ENCODE measurements at regions not wholly inside any gene's neighbourhood (a gene's known extent, or its start where the extent isn't known, plus 50 kb on each side); places are given as distances from the start of the nearest gene placed in this dataset.

DNA sequence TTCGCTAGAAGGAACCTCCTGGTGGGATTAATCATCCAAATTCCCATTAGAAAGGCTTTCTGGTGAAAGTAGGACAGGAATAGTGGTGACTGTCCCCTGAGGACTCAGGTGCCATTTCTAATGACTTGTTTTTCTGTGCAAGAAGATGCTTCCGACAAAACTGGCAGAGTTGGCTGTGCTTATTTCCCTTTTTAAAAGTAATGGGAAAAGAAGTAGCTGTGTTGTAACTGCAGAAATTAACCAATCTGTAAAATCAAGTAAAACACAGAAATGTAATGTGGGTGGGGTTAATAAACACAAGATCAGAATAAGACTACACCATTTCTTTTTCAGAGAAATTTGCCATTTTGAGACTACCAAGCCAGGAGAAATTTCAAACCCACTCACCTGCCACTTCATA, 55.0 kb upstream of the FAM9B start (continued):
- TF ChIP-seq RXRA (IDR thresholded peaks at IDR 0.05; ENCODE audit: insufficient read depth, low read depth, low read length): no peak

DNA sequence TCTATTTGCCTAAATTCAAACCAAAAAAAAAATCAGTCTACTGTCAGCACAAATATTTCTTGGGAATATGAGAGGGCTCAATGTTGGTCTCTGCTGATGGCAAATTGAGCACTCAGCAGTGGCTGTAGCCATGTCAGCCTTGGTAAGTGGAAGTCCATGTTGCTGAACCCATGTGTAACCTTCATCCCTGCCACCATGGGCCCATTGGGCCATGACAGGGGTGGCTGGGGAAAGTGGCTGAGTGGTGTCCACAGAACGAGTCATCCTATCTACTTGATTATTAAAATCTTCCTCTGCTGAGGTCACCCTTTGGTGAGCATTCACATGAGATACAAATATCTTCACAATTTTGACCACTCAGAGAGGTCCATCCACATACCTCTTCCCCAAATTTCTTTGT, 56.8 kb upstream of the FAM9B start:
- Histone ChIP-seq H3K4me2 (ENCODE audit: insufficient read depth in 1 of 2, low read depth in 2 of 2, low read length in 2 of 2) (no peak overlapping the region), H2AK5ac (ENCODE audit: low read depth, low read length) (no peak overlapping the region), H2AFZ (ENCODE audit: low read length) (no peak overlapping the region), H3K4me3 (ENCODE audit: extremely low read depth in 1 of 4, insufficient read depth in 2 of 4, low read depth in 3 of 4, low read length in 4 of 4) (no peak overlapping the region), H2BK120ac (replicated peaks; ENCODE audit: low read depth, low read length) (no peak overlapping the region), H3K56ac (replicated peaks; ENCODE audit: insufficient read length, low read depth, low read length) (no peak overlapping the region), H2BK20ac (ENCODE audit: low read length) (no peak overlapping the region), H3K27ac (ENCODE audit: low read depth, low read length) (no peak overlapping the region), H3K79me1 (ENCODE audit: low read depth, low read length) (no peaks in the 10 kb centered on the region), H2BK5ac (ENCODE audit: low read depth, low read length) (no peak overlapping the region), H2BK15ac (ENCODE audit: low read length) (no peak overlapping the region), H3K23me2 (ENCODE audit: low read depth, low read length) (no peaks in the 10 kb centered on the region), H3K9me3 (ENCODE audit: insufficient read depth in 2 of 2, low read depth in 1 of 2, low read length in 1 of 2) (no peaks in the 10 kb centered on the region), H3K9ac (replicated peaks in 1 of 4; ENCODE audit: extremely low read depth in 1 of 4, low read depth in 3 of 4, low read length in 3 of 4) (no peak overlapping the region), H4K20me1 (replicated peaks in 1 of 2; ENCODE audit: control insufficient read depth in 1 of 2, insufficient read depth in 2 of 2, low read length in 2 of 2) (no peaks in the 10 kb centered on the region), H3K23ac (ENCODE audit: insufficient read length) (no peak overlapping the region), H3K27me3 (replicated peaks in 1 of 4; ENCODE audit: control insufficient read depth in 3 of 4, extremely low read depth in 1 of 4, insufficient read depth in 3 of 4, low read length in 3 of 4) (no peaks in the 10 kb centered on the region), H3K79me2 (ENCODE audit: control insufficient read depth in 1 of 2, insufficient read depth in 2 of 2, low read length in 2 of 2) (no peaks in the 10 kb centered on the region), H4K5ac (ENCODE audit: insufficient read length, low read depth, low read length) (no peak overlapping the region), H4K91ac (replicated peaks; ENCODE audit: insufficient read length, low read length) (no peak overlapping the region), H2BK12ac (ENCODE audit: low read depth, low read length) (no peak overlapping the region), H4K8ac (ENCODE audit: extremely low read depth, insufficient read depth, low read length) (no peak overlapping the region), H3K4ac (replicated peaks; ENCODE audit: insufficient read length, low read depth, low read length) (no peak overlapping the region), H3K14ac (ENCODE audit: insufficient read length) (no peak overlapping the region), H3K36me3 (ENCODE audit: control insufficient read depth in 2 of 4, insufficient read depth in 4 of 4, low read length in 3 of 4) (no peaks in the 10 kb centered on the region), H3K18ac (ENCODE audit: extremely low read depth, low read length) (no peak overlapping the region), H3K4me1 (replicated peaks in 1 of 4; ENCODE audit: control insufficient read depth in 3 of 4, insufficient read depth in 4 of 4, low read length in 3 of 4) (peaks cover 0 to 4% (median 0%) of the 10 kb centered on the region in 4 experiments; a peak in 1 of 7 replicates)
- ChIA-PET CTCF (ENCODE audit: partially characterized antibody) (no interaction called here), POLR2A (ENCODE audit: partially characterized antibody) (no interaction called here)
- FAIRE-seq: no peak
- DNase-seq (ENCODE audit: low read depth in 1 of 2, low spot score in 2 of 2): no peak
- WGBS, 2 experiments (ENCODE audit: extremely low coverage in 1 of 2, insufficient coverage in 1 of 2, insufficient read length in 1 of 2, insufficient replicate concordance in 2 of 2, low coverage in 1 of 2, low lambda C conversion rate in 2 of 2, missing lambda C conversion rate in 1 of 2): 86% methylated on average over 1 of the region's 1 CpG; no CpG with 5 or more reads in 1 of the 2 experiments
- TF ChIP-seq EP300 (IDR thresholded peaks at IDR 0.05; ENCODE audit: borderline replicate concordance in 1 of 2, low read depth in 2 of 2, low read length in 2 of 2): no peak
- TF ChIP-seq NANOG (IDR thresholded peaks at IDR 0.05; ENCODE audit: insufficient read depth, low read depth, low read length, poor library complexity, severe bottlenecking): no peak
- no peak for TF ChIP-seq CEBPB (IDR thresholded peaks at IDR 0.05; ENCODE audit: low read depth, low read length)
